ENCODE measurements at regions not wholly inside any gene's neighbourhood (a gene's known extent, or its start where the extent isn't known, plus 50 kb on each side); places are given as distances from the start of the nearest gene placed in this dataset.
"Not testable (repeated sequence)": the region's sequence is repeated elsewhere in the genome, so short reads cannot be mapped to it uniquely, and the experiment has no call there.

DNA sequence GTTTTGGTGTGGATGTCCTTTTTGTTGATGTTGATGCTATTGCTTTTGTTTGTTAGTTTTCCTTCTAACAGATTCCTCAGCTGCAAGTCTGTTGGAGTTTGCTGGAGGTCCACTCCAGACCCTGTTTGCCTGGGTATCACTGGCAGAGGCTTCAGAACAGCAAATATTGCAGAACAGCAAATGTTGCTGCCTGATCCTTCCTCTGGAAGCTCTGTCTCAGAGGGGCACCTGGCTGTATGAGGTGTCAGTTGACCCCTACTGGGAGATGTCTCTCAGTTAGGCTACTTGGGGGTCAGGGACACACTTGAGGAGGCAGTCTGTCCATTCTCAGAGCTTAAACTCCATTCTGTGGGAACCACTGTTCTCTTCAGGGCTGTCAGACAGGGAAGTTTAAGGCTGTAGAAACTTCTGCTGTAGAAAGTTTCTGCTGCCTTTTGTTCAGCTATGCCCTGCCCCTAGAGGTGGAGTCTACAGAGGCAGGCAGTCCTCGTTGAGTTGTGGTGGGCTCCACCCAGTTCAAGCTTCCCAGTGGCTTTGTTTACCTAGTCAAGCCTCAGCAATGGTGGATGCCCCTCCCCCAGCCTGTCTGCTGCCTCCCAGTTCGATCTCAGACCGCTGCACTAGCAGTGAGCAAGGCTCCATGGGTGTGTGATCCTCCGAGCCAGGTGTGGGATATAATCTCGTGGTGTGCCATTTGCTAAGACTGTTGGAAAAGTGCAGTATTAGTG, 166.4 kb upstream of the TPTE start:
- H3K4me3 ChIP-seq (ENCODE audit: low read depth in 2 of 2, low read length in 2 of 2); BruUV-seq (replicated peaks); in situ Hi-C loops (cut with HindIII; ENCODE audit: low pct_unique_long_range_greater_than_20kb, low sequenced_read_pairs); H3K27me3 ChIP-seq (ENCODE audit: control insufficient read depth, insufficient read depth, low read length); H3K36me3 ChIP-seq (ENCODE audit: control insufficient read depth, insufficient read depth, low read length); H3K27ac ChIP-seq (ENCODE audit: low read length); DNase-seq (ENCODE audit: low read depth, low spot score); POLR2A ChIA-PET; intact Hi-C loops (cut with micrococcal nuclease; ENCODE audit: unreplicated experiment); H3K4me1 ChIP-seq (ENCODE audit: control insufficient read depth, insufficient read depth, low read length); H3K9me3 ChIP-seq (ENCODE audit: control insufficient read depth, insufficient read depth, low read depth, low read length); ATAC-seq; CTCF ChIA-PET: not testable (repeated sequence)

DNA sequence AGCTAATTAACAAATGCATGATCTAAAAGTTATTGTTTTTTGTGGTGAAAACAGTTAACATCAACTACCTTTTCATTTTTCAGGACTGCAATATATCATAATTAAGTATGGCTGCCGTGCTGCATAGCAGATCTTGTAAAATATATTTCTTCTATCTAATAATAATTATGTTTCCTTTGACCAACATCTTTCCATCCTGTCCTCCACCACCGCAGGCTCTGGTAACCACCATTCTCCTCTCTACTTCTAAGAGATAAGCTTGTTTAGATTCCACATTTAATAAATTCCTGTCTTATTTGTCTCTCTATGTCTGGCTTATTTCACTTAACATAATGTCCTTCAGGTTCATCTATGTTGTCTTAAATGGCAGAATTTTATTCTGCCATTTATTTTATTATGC, 162.3 kb upstream of the TPTE start:
- DNase-seq (ENCODE audit: low read depth, low spot score); CTCF ChIA-PET; H3K27me3 ChIP-seq (ENCODE audit: control insufficient read depth, insufficient read depth, low read length); in situ Hi-C loops (cut with HindIII; ENCODE audit: low pct_unique_long_range_greater_than_20kb, low sequenced_read_pairs); H3K4me3 ChIP-seq (ENCODE audit: low read depth in 2 of 2, low read length in 2 of 2); intact Hi-C loops (cut with micrococcal nuclease; ENCODE audit: unreplicated experiment); H3K36me3 ChIP-seq (ENCODE audit: control insufficient read depth, insufficient read depth, low read length); BruUV-seq (replicated peaks); H3K9me3 ChIP-seq (ENCODE audit: control insufficient read depth, insufficient read depth, low read depth, low read length); ATAC-seq; H3K27ac ChIP-seq (ENCODE audit: low read length); POLR2A ChIA-PET; H3K4me1 ChIP-seq (ENCODE audit: control insufficient read depth, insufficient read depth, low read length): not testable (repeated sequence)

DNA sequence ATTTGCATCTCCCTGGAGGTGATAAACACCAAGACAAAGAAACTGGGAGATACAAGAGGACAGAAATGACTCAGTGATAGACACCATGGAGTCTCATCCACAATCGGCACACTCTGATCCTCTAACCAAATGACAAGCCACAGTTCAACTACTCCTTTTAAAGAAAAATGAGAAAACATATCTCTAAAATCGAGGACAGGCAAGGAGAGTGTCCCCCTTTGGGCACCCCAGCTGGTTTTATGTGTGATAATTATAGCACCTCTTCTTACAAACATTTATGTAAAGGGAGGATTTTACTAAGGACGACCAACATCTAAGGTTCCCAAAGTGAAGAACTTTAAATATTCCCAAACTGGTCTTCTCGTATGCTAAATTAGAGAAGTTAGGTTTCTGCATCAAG, 161.5 kb upstream of the TPTE start:
- CTCF ChIA-PET; ATAC-seq; H3K4me1 ChIP-seq (ENCODE audit: control insufficient read depth, insufficient read depth, low read length); H3K36me3 ChIP-seq (ENCODE audit: control insufficient read depth, insufficient read depth, low read length); DNase-seq (ENCODE audit: low read depth, low spot score); in situ Hi-C loops (cut with HindIII; ENCODE audit: low pct_unique_long_range_greater_than_20kb, low sequenced_read_pairs); H3K9me3 ChIP-seq (ENCODE audit: control insufficient read depth, insufficient read depth, low read depth, low read length); H3K4me3 ChIP-seq (ENCODE audit: low read depth in 2 of 2, low read length in 2 of 2); intact Hi-C loops (cut with micrococcal nuclease; ENCODE audit: unreplicated experiment); H3K27ac ChIP-seq (ENCODE audit: low read length); BruUV-seq (replicated peaks); H3K27me3 ChIP-seq (ENCODE audit: control insufficient read depth, insufficient read depth, low read length); POLR2A ChIA-PET: not testable (repeated sequence)

DNA sequence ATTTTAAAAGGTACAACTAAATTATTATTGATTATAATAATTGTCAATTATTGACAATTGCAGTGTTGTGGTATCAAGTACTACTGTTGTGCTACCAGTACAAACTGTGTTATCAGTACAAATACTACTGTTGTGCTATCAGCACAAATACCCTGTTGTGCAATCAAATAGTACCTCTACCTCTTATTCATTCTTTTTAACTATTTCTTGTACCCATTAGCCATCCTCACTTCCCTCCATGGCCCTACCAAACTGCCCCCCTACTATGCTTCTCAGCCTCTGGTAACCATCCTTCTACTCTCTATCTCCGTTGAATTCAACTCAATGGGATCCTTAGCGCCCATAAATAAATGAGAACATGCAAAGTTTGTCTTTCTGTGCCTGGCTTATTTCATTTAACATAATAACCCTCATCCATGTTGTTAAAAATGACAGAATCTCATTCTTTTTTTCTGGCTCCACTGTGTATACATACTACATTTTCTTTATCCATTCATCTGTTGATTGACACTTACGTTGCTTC, 160.1 kb upstream of the TPTE start:
- DNase-seq (ENCODE audit: low read depth, low spot score); H3K4me3 ChIP-seq (ENCODE audit: low read depth in 2 of 2, low read length in 2 of 2); H3K36me3 ChIP-seq (ENCODE audit: control insufficient read depth, insufficient read depth, low read length); intact Hi-C loops (cut with micrococcal nuclease; ENCODE audit: unreplicated experiment); in situ Hi-C loops (cut with HindIII; ENCODE audit: low pct_unique_long_range_greater_than_20kb, low sequenced_read_pairs); H3K27me3 ChIP-seq (ENCODE audit: control insufficient read depth, insufficient read depth, low read length); H3K9me3 ChIP-seq (ENCODE audit: control insufficient read depth, insufficient read depth, low read depth, low read length); H3K27ac ChIP-seq (ENCODE audit: low read length); CTCF ChIA-PET; H3K4me1 ChIP-seq (ENCODE audit: control insufficient read depth, insufficient read depth, low read length); BruUV-seq (replicated peaks); POLR2A ChIA-PET; ATAC-seq: not testable (repeated sequence)

DNA sequence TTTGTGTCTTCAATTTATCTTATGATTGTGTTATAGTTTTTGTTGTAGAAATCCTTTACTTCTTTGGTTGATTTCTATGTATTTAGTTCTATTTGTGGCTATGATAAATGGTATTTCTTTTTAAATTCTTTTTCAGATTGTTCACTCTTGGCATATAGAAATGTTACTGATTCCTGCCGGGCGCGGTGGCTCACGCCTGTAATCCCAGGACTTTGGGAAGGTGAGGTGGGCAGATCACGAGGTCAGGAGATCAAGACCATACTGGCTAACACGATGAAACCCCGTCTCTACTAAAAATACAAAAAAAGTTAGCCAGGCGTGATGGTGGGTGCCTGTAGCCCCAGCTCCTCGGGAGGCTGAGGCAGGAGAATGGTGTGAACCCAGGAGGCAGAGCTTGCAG, 158.6 kb upstream of the TPTE start:
- H3K27me3 ChIP-seq (ENCODE audit: control insufficient read depth, insufficient read depth, low read length); CTCF ChIA-PET; H3K36me3 ChIP-seq (ENCODE audit: control insufficient read depth, insufficient read depth, low read length); H3K9me3 ChIP-seq (ENCODE audit: control insufficient read depth, insufficient read depth, low read depth, low read length); ATAC-seq; BruUV-seq (replicated peaks); intact Hi-C loops (cut with micrococcal nuclease; ENCODE audit: unreplicated experiment); DNase-seq (ENCODE audit: low read depth, low spot score); H3K27ac ChIP-seq (ENCODE audit: low read length); H3K4me3 ChIP-seq (ENCODE audit: low read depth in 2 of 2, low read length in 2 of 2); POLR2A ChIA-PET; in situ Hi-C loops (cut with HindIII; ENCODE audit: low pct_unique_long_range_greater_than_20kb, low sequenced_read_pairs); H3K4me1 ChIP-seq (ENCODE audit: control insufficient read depth, insufficient read depth, low read length): not testable (repeated sequence)

DNA sequence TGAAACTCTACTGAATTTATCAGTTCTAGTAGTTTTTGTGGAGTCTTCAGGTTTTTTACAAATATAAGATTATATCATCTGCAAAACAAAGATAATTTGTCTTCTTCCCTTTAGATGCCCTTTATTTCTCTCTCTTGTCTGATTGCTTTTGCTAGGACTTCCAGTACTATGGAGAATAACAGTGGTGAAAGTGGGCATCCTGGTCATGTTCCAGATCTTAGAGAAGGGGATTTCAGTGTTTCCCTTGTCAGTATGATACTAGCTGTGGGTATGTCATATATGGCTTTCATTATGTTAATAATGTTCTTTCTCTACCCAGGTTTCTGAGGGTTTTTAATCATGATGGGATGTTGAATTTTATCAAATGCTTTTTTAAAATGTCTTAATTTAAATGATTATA, 158.1 kb upstream of the TPTE start:
- in situ Hi-C loops (cut with HindIII; ENCODE audit: low pct_unique_long_range_greater_than_20kb, low sequenced_read_pairs); H3K36me3 ChIP-seq (ENCODE audit: control insufficient read depth, insufficient read depth, low read length); DNase-seq (ENCODE audit: low read depth, low spot score); BruUV-seq (replicated peaks); CTCF ChIA-PET; ATAC-seq; H3K27me3 ChIP-seq (ENCODE audit: control insufficient read depth, insufficient read depth, low read length); H3K9me3 ChIP-seq (ENCODE audit: control insufficient read depth, insufficient read depth, low read depth, low read length); H3K4me1 ChIP-seq (ENCODE audit: control insufficient read depth, insufficient read depth, low read length); POLR2A ChIA-PET; H3K4me3 ChIP-seq (ENCODE audit: low read depth in 2 of 2, low read length in 2 of 2); H3K27ac ChIP-seq (ENCODE audit: low read length); intact Hi-C loops (cut with micrococcal nuclease; ENCODE audit: unreplicated experiment): not testable (repeated sequence)

DNA sequence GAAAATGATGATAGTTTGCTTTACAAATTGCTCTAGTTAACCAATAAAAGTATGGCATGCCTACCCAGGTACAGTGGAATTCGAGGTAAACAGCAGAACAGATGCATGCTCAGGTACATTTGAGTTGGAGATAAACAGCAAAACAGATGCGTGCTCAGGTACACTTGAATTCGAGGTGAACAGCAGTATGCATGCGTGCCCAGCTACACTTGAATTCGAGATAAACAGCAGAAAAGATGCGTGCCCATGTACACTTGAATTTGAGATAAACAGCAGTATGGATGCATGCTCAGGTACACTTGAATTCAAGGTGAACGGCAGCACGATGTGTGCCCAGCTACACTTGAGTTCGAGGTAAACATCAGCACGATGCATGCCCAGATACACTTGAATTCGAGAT, 155.2 kb upstream of the TPTE start:
- H3K4me1 ChIP-seq (ENCODE audit: control insufficient read depth, insufficient read depth, low read length); DNase-seq (ENCODE audit: low read depth, low spot score); ATAC-seq; H3K27ac ChIP-seq (ENCODE audit: low read length); BruUV-seq (replicated peaks); H3K9me3 ChIP-seq (ENCODE audit: control insufficient read depth, insufficient read depth, low read depth, low read length); CTCF ChIA-PET; H3K36me3 ChIP-seq (ENCODE audit: control insufficient read depth, insufficient read depth, low read length); H3K4me3 ChIP-seq (ENCODE audit: low read depth in 2 of 2, low read length in 2 of 2); intact Hi-C loops (cut with micrococcal nuclease; ENCODE audit: unreplicated experiment); in situ Hi-C loops (cut with HindIII; ENCODE audit: low pct_unique_long_range_greater_than_20kb, low sequenced_read_pairs); H3K27me3 ChIP-seq (ENCODE audit: control insufficient read depth, insufficient read depth, low read length); POLR2A ChIA-PET: not testable (repeated sequence)

DNA sequence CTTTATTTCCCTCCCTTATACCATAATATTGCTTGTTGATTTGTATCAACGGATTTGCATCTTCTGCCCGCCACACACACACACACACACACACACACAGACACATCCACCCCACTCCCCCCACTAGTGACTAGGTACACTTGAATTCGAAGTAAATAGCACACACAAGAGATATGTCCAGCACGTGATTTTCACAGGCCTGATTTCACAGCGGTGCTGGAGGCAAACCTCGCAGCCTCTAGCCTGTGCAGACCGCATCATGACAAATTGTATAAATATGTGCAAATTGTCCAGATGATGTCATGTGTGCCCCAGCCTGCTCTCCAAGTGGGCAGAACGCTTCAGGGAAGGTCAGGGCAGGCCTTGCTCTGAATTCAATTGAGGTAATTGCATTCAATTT, 153.8 kb upstream of the TPTE start:
- POLR2A ChIA-PET; H3K36me3 ChIP-seq (ENCODE audit: control insufficient read depth, insufficient read depth, low read length); BruUV-seq (replicated peaks); CTCF ChIA-PET; intact Hi-C loops (cut with micrococcal nuclease; ENCODE audit: unreplicated experiment); H3K4me1 ChIP-seq (ENCODE audit: control insufficient read depth, insufficient read depth, low read length); DNase-seq (ENCODE audit: low read depth, low spot score); H3K27ac ChIP-seq (ENCODE audit: low read length); H3K4me3 ChIP-seq (ENCODE audit: low read depth in 2 of 2, low read length in 2 of 2); H3K9me3 ChIP-seq (ENCODE audit: control insufficient read depth, insufficient read depth, low read depth, low read length); H3K27me3 ChIP-seq (ENCODE audit: control insufficient read depth, insufficient read depth, low read length); in situ Hi-C loops (cut with HindIII; ENCODE audit: low pct_unique_long_range_greater_than_20kb, low sequenced_read_pairs): not testable (repeated sequence)
- ATAC-seq, result peak; percentile 43; the same call in 1 of the 2 replicates
